ENCODE measurements at regions not wholly inside any gene's neighbourhood (a gene's known extent, or its start where the extent isn't known, plus 50 kb on each side); places are given as distances from the start of the nearest gene placed in this dataset.

DNA sequence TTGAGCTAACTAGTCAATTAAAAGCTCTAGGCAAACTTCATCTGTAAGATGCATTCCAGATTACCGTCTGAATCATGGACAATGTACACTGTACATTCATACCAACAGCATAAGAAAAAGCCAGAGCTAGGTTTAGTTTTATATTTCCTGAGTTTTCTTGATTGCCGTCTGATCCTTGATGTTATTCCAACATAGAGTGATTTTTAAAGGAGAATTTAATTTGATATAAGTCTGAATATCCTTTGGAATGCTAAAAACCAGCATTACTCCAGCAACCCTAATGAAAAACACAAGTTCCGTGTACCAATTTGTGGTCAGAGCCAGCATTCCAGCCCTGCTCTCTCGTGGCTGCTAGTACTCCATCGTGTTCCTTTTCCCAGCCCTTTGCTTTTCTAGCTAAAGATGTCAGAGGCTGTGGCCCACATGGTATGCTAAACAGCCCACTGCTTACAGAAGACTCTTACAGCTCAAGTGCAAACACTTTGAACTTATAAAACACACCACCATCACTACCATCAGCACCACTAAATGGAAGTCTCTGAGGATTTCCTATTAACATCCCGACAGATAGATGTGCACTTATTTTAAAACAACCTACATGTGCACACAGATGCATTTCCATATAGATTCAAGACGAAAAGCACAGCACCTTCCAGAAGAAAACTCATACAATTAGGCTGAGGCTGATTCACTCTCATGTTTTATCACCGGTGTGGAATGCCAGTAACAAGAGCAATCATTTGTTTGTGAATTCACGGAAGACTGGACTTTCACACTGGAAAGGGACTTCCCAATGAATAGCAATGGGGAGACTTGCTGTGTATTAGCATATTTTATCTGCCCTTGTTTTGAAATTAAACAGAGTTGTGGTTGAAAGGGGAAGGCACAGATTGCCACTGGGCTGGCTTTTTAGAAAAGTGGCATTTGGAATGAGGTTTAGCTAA lies 246.9 kb upstream of the GAS1 start:
- Histone ChIP-seq H3K4me1 (peaks cover 0 to 6% (median 0%) of the 10 kb centered on the region in 4 donors), H3K27ac (replicated peaks in 1 of 4) (no peak overlapping the region), H3K27me3 (no peaks in the 10 kb centered on the region), H3K9me3 (no peaks in the 10 kb centered on the region), H3K4me3 (no peak overlapping the region), H3K36me3 (no peaks in the 10 kb centered on the region)
- 51% methylated on average over 9 of the region's 9 CpGs for WGBS
- no peak for DNase-seq (ENCODE audit: extremely low spot score)
- no peak for TF ChIP-seq POLR2AphosphoS5 (IDR thresholded peaks at IDR 0.05)
- no peak for TF ChIP-seq EP300 (IDR thresholded peaks at IDR 0.05)
- TF ChIP-seq CTCF (IDR thresholded peaks at IDR 0.05), result no peak
- TF ChIP-seq POLR2A (IDR thresholded peaks at IDR 0.05; ENCODE audit: low read depth), result no peak
- intact Hi-C loops (cut with DNase I), result no loop called here

GRCh38 chr9:87195306-87195705 lies 248.0 kb upstream of the GAS1 start:
- Histone ChIP-seq H3K27me3 (no peaks in the 10 kb centered on the region), H3K4me3 (no peak overlapping the region), H3K36me3 (no peaks in the 10 kb centered on the region), H3K27ac (replicated peaks in 1 of 4) (no peak overlapping the region), H3K4me1 (peaks cover 0 to 6% (median 0%) of the 10 kb centered on the region in 4 donors), H3K9me3 (no peaks in the 10 kb centered on the region)
- TF ChIP-seq EP300 (IDR thresholded peaks at IDR 0.05) (no peak), CTCF (IDR thresholded peaks at IDR 0.05) (no peak), POLR2A (IDR thresholded peaks at IDR 0.05; ENCODE audit: low read depth) (no peak), POLR2AphosphoS5 (IDR thresholded peaks at IDR 0.05) (no peak)
- no peak for DNase-seq (ENCODE audit: extremely low spot score)
- intact Hi-C loops (cut with DNase I), result no loop called here

- Histone ChIP-seq H3K27me3 (no peaks in the 10 kb centered on the region), H3K36me3 (no peaks in the 10 kb centered on the region), H3K4me1 (peaks cover 0 to 6% (median 3%) of the 10 kb centered on the region in 4 donors), H3K4me3 (no peak overlapping the region), H3K27ac (replicated peaks in 1 of 4) (no peak overlapping the region), H3K9me3 (no peaks in the 10 kb centered on the region)
- no peak for DNase-seq (ENCODE audit: extremely low spot score)
- intact Hi-C loops (cut with DNase I), result no loop called here
- 88% methylated on average over 10 of the region's 10 CpGs for WGBS
- no peak for TF ChIP-seq POLR2A (IDR thresholded peaks at IDR 0.05; ENCODE audit: low read depth)
- no peak for TF ChIP-seq EP300 (IDR thresholded peaks at IDR 0.05)
- no peak for TF ChIP-seq CTCF (IDR thresholded peaks at IDR 0.05)
- no peak for TF ChIP-seq POLR2AphosphoS5 (IDR thresholded peaks at IDR 0.05)
These were observed 250.2 kb upstream of the GAS1 start for GRCh38 chr9:87197349-87198130.

GRCh38 chr9:87198716-87199115 lies 251.4 kb upstream of the GAS1 start:
- no peak overlapping the region for H3K27ac ChIP-seq (replicated peaks in 1 of 4)
- no peaks in the 10 kb centered on the region for H3K9me3 ChIP-seq
- no peaks in the 10 kb centered on the region for H3K27me3 ChIP-seq
- H3K36me3 ChIP-seq, result no peaks in the 10 kb centered on the region
- intact Hi-C loops (cut with DNase I), result no loop called here
- no peak overlapping the region for H3K4me3 ChIP-seq
- TF ChIP-seq EP300 (IDR thresholded peaks at IDR 0.05), result no peak
- no peak for TF ChIP-seq POLR2A (IDR thresholded peaks at IDR 0.05; ENCODE audit: low read depth)
- TF ChIP-seq CTCF (IDR thresholded peaks at IDR 0.05), result no peak
- no peak for TF ChIP-seq POLR2AphosphoS5 (IDR thresholded peaks at IDR 0.05)
- WGBS, result 87% methylated on average over 3 of the region's 3 CpGs
- H3K4me1 ChIP-seq, result peaks cover 0 to 6% (median 3%) of the 10 kb centered on the region in 4 donors
- no peak for DNase-seq (ENCODE audit: extremely low spot score)

Measured in esophagus muscularis mucosa (tissue), 4 donors.